ENCODE measurements at regions not wholly inside any gene's neighbourhood (a gene's known extent, or its start where the extent isn't known, plus 50 kb on each side); places are given as distances from the start of the nearest gene placed in this dataset.

- no peaks in the 10 kb centered on the region for H3K9me3 ChIP-seq (ENCODE audit: insufficient read depth, low read depth, low read length)
- no peak overlapping the region for H3K4me3 ChIP-seq (ENCODE audit: low read depth, low read length)
- no peaks in the 10 kb centered on the region for H3K79me1 ChIP-seq (ENCODE audit: low read length)
- H3K4ac ChIP-seq (ENCODE audit: low read depth, low read length): no peak overlapping the region
- no peak overlapping the region for H2AK5ac ChIP-seq (ENCODE audit: low read length)
- H3K79me2 ChIP-seq (ENCODE audit: control insufficient read depth, insufficient read depth, low read length, poor library complexity): no peaks in the 10 kb centered on the region
- H3K36me3 ChIP-seq (ENCODE audit: control insufficient read depth in 1 of 2, insufficient read depth in 2 of 2, low read length in 2 of 2): no peaks in the 10 kb centered on the region
- no peak overlapping the region for H2BK5ac ChIP-seq (ENCODE audit: low read depth, low read length, poor library complexity)
- H3K27ac ChIP-seq (ENCODE audit: low read depth, low read length): no peak overlapping the region
- no peak overlapping the region for H3K23ac ChIP-seq (ENCODE audit: low read length)
- H4K91ac ChIP-seq (ENCODE audit: low read depth, low read length): no peak overlapping the region
- no peak overlapping the region for H2BK12ac ChIP-seq (ENCODE audit: low read length)
- no peaks in the 10 kb centered on the region for H3K27me3 ChIP-seq (ENCODE audit: insufficient read depth, low read length)
- WGBS (ENCODE audit: extremely low coverage, insufficient coverage, insufficient read length): no CpG with 5 or more reads among the region's 4 CpGs
- no peak overlapping the region for H3K14ac ChIP-seq (ENCODE audit: low read length)
- H3K4me1 ChIP-seq (ENCODE audit: control insufficient read depth in 1 of 2, insufficient read depth in 2 of 2, low read length in 2 of 2): no peaks in the 10 kb centered on the region
- H2AFZ ChIP-seq (ENCODE audit: insufficient read depth, low read length, poor library complexity): no peak overlapping the region
- no peak overlapping the region for H4K8ac ChIP-seq (ENCODE audit: low read depth, low read length)
- no peak overlapping the region for H3K4me2 ChIP-seq (ENCODE audit: low read length)
- DNase-seq: no peak
- no peak overlapping the region for H4K12ac ChIP-seq (ENCODE audit: low read depth, low read length)
- H3K18ac ChIP-seq (ENCODE audit: low read length): no peak overlapping the region
- H2BK120ac ChIP-seq (ENCODE audit: insufficient read depth, low read length, poor library complexity): no peak overlapping the region
- H3K9ac ChIP-seq (ENCODE audit: low read length): no peak overlapping the region
Measured at GRCh38 chr15:29418178-29418577, 148.6 kb upstream of the NSMCE3 start.

- no peak overlapping the region for H2BK5ac ChIP-seq (ENCODE audit: low read depth, low read length, poor library complexity)
- peaks cover 0 to 3% of the 10 kb centered on the region in 2 experiments for H3K4me1 ChIP-seq (ENCODE audit: control insufficient read depth in 1 of 2, insufficient read depth in 2 of 2, low read length in 2 of 2)
- no peak overlapping the region for H2AK5ac ChIP-seq (ENCODE audit: low read length)
- H3K4me3 ChIP-seq (ENCODE audit: low read depth, low read length): no peak overlapping the region
- no peaks in the 10 kb centered on the region for H3K36me3 ChIP-seq (ENCODE audit: control insufficient read depth in 1 of 2, insufficient read depth in 2 of 2, low read length in 2 of 2)
- no peak overlapping the region for H3K27ac ChIP-seq (ENCODE audit: low read depth, low read length)
- H2BK12ac ChIP-seq (ENCODE audit: low read length): no peak overlapping the region
- no peak overlapping the region for H3K4me2 ChIP-seq (ENCODE audit: low read length)
- no peak overlapping the region for H3K4ac ChIP-seq (ENCODE audit: low read depth, low read length)
- H4K8ac ChIP-seq (ENCODE audit: low read depth, low read length): no peak overlapping the region
- no peaks in the 10 kb centered on the region for H3K79me1 ChIP-seq (ENCODE audit: low read length)
- H3K27me3 ChIP-seq (ENCODE audit: insufficient read depth, low read length): no peaks in the 10 kb centered on the region
- H2AFZ ChIP-seq (ENCODE audit: insufficient read depth, low read length, poor library complexity): no peak overlapping the region
- H2BK120ac ChIP-seq (ENCODE audit: insufficient read depth, low read length, poor library complexity): no peak overlapping the region
- H4K91ac ChIP-seq (ENCODE audit: low read depth, low read length): no peak overlapping the region
- H3K14ac ChIP-seq (ENCODE audit: low read length): no peak overlapping the region
- no peak overlapping the region for H3K18ac ChIP-seq (ENCODE audit: low read length)
- H3K9ac ChIP-seq (ENCODE audit: low read length): no peak overlapping the region
- DNase-seq: no peak
- H4K12ac ChIP-seq (ENCODE audit: low read depth, low read length): no peak overlapping the region
- H3K79me2 ChIP-seq (ENCODE audit: control insufficient read depth, insufficient read depth, low read length, poor library complexity): peaks cover 2% of the 10 kb centered on the region
- no peaks in the 10 kb centered on the region for H3K9me3 ChIP-seq (ENCODE audit: insufficient read depth, low read depth, low read length)
- H3K23ac ChIP-seq (ENCODE audit: low read length): no peak overlapping the region
- no CpG with 5 or more reads among the region's 3 CpGs for WGBS (ENCODE audit: extremely low coverage, insufficient coverage, insufficient read length)
Measured at GRCh38 chr15:29411299-29411698, 141.7 kb upstream of the NSMCE3 start.

- H3K79me2 ChIP-seq (ENCODE audit: control insufficient read depth, insufficient read depth, low read length, poor library complexity): peaks cover 2% of the 10 kb centered on the region
- no peaks in the 10 kb centered on the region for H3K9me3 ChIP-seq (ENCODE audit: insufficient read depth, low read depth, low read length)
- no peak overlapping the region for H2BK5ac ChIP-seq (ENCODE audit: low read depth, low read length, poor library complexity)
- no peak overlapping the region for H3K4me2 ChIP-seq (ENCODE audit: low read length)
- H3K27me3 ChIP-seq (ENCODE audit: insufficient read depth, low read length): no peaks in the 10 kb centered on the region
- peak in 1 of 2 donors; percentile 28 for DNase-seq
- no peak overlapping the region for H3K4me3 ChIP-seq (ENCODE audit: low read depth, low read length)
- no peak overlapping the region for H4K12ac ChIP-seq (ENCODE audit: low read depth, low read length)
- no peak overlapping the region for H4K91ac ChIP-seq (ENCODE audit: low read depth, low read length)
- no peak overlapping the region for H2AK5ac ChIP-seq (ENCODE audit: low read length)
- no peak overlapping the region for H3K23ac ChIP-seq (ENCODE audit: low read length)
- H2BK120ac ChIP-seq (ENCODE audit: insufficient read depth, low read length, poor library complexity): no peak overlapping the region
- peak overlapping the region; percentile 7 for H4K8ac ChIP-seq (ENCODE audit: low read depth, low read length)
- H3K36me3 ChIP-seq (ENCODE audit: control insufficient read depth in 1 of 2, insufficient read depth in 2 of 2, low read length in 2 of 2): no peaks in the 10 kb centered on the region
- H3K9ac ChIP-seq (ENCODE audit: low read length): no peak overlapping the region
- no peak overlapping the region for H3K4ac ChIP-seq (ENCODE audit: low read depth, low read length)
- no peak overlapping the region for H3K27ac ChIP-seq (ENCODE audit: low read depth, low read length)
- H3K4me1 ChIP-seq (ENCODE audit: control insufficient read depth in 1 of 2, insufficient read depth in 2 of 2, low read length in 2 of 2): peaks cover 0 to 3% of the 10 kb centered on the region in 2 experiments
- no CpG with 5 or more reads among the region's 9 CpGs for WGBS (ENCODE audit: extremely low coverage, insufficient coverage, insufficient read length)
- no peaks in the 10 kb centered on the region for H3K79me1 ChIP-seq (ENCODE audit: low read length)
- H2AFZ ChIP-seq (ENCODE audit: insufficient read depth, low read length, poor library complexity): no peak overlapping the region
- H3K18ac ChIP-seq (ENCODE audit: low read length): no peak overlapping the region
- no peak overlapping the region for H3K14ac ChIP-seq (ENCODE audit: low read length)
- H2BK12ac ChIP-seq (ENCODE audit: low read length): no peak overlapping the region
Measured at GRCh38 chr15:29410338-29410737, 140.7 kb upstream of the NSMCE3 start.

- Histone ChIP-seq H3K79me2 (ENCODE audit: control insufficient read depth, insufficient read depth, low read length, poor library complexity) (peaks cover 2% of the 10 kb centered on the region), H3K36me3 (ENCODE audit: control insufficient read depth in 1 of 2, insufficient read depth in 2 of 2, low read length in 2 of 2) (no peaks in the 10 kb centered on the region), H3K4me3 (ENCODE audit: low read depth, low read length) (no peak overlapping the region), H3K27me3 (ENCODE audit: insufficient read depth, low read length) (no peaks in the 10 kb centered on the region), H2AK5ac (ENCODE audit: low read length) (no peak overlapping the region), H3K18ac (ENCODE audit: low read length) (no peak overlapping the region), H3K4ac (ENCODE audit: low read depth, low read length) (no peak overlapping the region), H4K8ac (ENCODE audit: low read depth, low read length) (no peak overlapping the region), H4K12ac (ENCODE audit: low read depth, low read length) (no peak overlapping the region), H3K4me1 (ENCODE audit: control insufficient read depth in 1 of 2, insufficient read depth in 2 of 2, low read length in 2 of 2) (peaks cover 0 to 3% of the 10 kb centered on the region in 2 experiments), H3K79me1 (ENCODE audit: low read length) (no peaks in the 10 kb centered on the region), H3K14ac (ENCODE audit: low read length) (no peak overlapping the region), H3K27ac (ENCODE audit: low read depth, low read length) (no peak overlapping the region), H2BK120ac (ENCODE audit: insufficient read depth, low read length, poor library complexity) (no peak overlapping the region), H3K9ac (ENCODE audit: low read length) (no peak overlapping the region), H3K9me3 (ENCODE audit: insufficient read depth, low read depth, low read length) (no peaks in the 10 kb centered on the region), H2BK5ac (ENCODE audit: low read depth, low read length, poor library complexity) (no peak overlapping the region), H2BK12ac (ENCODE audit: low read length) (no peak overlapping the region), H3K4me2 (ENCODE audit: low read length) (no peak overlapping the region), H2AFZ (ENCODE audit: insufficient read depth, low read length, poor library complexity) (no peak overlapping the region), H4K91ac (ENCODE audit: low read depth, low read length) (no peak overlapping the region), H3K23ac (ENCODE audit: low read length) (no peak overlapping the region)
- DNase-seq: no peak
- WGBS (ENCODE audit: extremely low coverage, insufficient coverage, insufficient read length): no CpG with 5 or more reads among the region's 8 CpGs
Measured at GRCh38 chr15:29409890-29410289, 140.3 kb upstream of the NSMCE3 start.
